Eye (tissue), 1 donor: ENCODE measurements at regions not wholly inside any gene's neighbourhood (a gene's known extent, or its start where the extent isn't known, plus 50 kb on each side); places are given as distances from the start of the nearest gene placed in this dataset.

Source experiments
- DNase-seq: peaks from one replicate; pipeline ENCODE4 v3.0.0-alpha.2; 2015

- no peak for DNase-seq
These were observed 519.7 kb downstream of the PLCL1 start for GRCh38 chr2:198324071-198324470.

- DNase-seq: no peak
These were observed 517.9 kb downstream of the PLCL1 start for GRCh38 chr2:198322275-198322674.

DNA sequence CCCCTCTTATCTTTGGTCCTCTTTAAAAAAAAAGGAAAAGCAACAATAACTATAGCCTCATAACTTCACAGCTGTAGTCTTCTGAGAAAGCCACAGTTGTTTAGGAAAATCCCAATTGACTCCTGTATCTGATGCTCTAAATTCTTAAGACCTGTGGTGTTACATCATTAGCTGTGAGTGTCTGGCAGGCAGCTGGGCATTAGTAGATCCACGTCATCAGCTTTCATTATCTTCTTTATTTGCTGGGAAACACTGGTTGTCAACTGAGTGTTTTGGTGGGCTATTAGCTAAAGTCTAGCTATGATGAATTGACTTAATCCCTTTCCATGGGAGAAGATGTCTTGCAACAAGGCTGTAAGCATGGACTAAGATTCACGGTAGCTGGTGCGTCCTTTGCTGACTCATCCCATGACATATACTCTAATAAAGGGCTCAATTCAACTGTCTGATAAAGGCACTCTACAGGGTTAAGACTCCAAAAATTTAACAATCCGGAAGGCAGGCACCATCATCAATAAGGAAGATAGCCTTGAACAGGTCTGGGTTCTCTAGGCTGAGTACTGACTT lies 517.2 kb downstream of the PLCL1 start:
- no peak for DNase-seq

DNA sequence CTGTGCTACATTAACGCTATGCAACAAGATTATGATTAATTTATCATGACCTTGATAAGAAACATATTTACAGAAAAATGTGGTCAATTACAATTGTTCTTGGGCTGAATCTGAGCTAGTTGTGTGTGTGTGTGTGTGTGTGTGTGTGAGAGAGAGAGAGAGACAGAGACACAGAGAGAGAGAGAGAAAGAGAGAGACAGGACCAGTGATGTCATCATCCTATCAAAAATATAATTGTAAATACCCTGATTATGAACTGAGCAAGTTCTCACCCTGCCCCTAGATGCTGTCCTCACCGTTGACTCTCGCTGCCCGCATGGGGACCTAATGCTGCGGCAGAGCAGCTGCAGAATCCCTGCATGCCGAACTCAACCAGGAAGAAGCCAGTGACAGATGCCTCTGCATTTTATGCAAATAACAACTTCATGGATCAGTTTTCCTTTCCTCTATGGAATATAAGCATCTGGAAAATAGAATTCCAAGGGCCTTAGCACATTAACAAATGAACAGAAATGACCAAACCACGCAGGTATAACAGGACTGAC lies 512.5 kb downstream of the PLCL1 start:
- no peak for DNase-seq

DNA sequence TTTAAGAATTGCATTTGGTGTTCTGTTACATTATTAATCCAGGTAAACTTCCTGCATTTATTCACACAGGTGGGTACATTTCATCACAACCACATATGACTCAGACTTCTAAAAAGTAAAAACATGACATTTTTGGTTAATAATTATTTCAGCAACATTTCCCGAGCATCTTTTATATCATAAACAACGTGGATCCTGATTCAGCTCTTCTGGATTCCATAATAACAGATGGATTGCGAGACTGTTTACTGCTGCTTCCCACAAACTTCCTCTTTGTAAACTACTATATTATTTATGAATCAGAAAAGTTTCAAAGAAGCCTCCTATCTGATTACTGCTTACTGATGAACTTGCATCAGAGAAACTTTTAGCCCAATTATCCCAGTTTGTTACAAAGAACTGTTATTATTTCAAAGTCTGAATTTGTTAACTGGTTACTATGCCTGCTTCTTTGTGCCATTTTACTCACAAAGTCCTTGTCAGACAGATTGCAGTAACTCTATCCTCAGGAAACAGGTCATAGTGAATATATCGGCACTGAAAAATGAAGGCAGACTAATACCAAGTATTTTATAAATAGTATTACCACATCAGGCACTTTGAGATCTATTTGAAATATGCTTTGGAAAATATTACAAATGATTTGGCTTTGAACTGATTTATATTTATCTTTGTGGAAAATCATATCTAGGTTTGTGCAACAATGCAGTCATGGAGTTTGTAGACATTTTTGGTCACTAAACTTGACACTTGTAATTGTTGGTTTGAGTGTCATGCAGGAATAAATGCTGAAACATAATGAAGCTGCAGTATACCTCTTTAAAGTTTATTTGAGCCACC lies 511.6 kb downstream of the PLCL1 start:
- no peak for DNase-seq

- peak; percentile 80 for DNase-seq
These were observed 510.3 kb downstream of the PLCL1 start for GRCh38 chr2:198314559-198315153.

DNA sequence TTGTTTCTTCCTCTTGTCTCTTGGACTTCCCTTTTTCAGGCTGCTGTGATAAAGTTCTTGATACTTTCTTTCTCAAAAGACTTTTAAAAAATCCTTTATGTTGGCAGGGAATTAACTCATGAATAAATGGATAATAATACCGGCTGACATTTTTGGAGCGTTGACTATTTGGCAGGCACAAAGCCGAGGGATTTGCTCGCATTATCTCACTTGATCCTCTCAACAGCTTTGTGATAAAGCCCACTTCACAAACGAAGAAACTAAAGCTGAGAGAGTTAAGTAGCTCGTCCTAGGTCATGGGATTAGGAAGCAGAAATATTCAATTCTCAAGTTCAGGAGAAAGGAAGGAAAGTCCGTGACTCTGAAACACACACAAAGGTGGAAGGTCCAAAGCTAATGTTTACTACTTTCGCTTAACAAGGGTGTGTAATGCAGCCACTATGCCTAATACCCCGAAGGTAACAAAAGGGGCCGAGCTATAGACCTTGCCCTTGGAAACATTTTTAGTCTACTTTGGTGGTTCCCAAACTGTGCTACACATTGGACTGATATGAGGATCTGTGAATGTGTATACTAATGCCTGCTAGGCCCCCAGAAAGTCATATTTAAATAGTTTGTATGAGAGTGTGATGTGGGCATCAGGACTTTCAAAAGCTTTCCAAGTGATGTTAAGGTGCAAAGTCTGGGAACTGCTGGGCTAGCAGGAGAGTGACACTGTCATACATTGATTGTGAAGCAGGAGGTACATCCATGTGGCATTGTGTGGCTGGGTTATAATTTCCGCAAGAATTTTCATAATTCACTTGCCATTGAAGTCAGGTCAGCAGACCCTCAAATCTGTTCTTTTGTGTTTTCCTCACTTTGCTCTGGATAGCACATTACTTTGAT lies 508.4 kb downstream of the PLCL1 start:
- DNase-seq: peak; percentile 30

GRCh38 chr2:198311020-198311419 lies 506.6 kb downstream of the PLCL1 start:
- DNase-seq: no peak

DNA sequence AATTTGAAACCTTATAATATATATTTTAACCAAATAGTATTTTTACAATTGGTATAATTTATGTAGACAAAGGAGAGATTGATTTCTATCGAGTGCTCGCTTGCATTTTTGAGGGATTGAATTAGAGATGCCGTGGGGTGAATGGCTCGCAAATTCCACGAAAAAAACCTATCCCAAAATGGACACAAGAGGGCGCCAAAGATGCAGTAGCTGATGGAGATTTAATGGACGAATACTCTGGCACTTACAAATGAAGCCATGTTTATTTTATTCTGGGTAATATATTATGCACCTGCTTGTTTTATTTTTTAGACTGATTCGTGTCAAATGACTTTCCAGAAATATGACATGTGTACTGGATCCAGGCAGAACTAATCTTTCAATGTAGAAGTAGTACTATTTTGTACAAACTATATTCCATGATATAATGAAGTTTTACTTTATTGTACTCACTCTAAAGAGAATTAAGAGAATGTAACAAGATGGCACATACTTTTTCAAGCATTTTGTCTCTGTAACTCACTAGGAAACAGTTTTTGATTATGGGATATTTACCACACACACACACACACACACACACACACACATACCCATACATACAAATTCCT lies 505.4 kb downstream of the PLCL1 start:
- DNase-seq: peak; percentile 90

GRCh38 chr2:198309081-198309480 lies 504.7 kb downstream of the PLCL1 start:
- no peak for DNase-seq

DNA sequence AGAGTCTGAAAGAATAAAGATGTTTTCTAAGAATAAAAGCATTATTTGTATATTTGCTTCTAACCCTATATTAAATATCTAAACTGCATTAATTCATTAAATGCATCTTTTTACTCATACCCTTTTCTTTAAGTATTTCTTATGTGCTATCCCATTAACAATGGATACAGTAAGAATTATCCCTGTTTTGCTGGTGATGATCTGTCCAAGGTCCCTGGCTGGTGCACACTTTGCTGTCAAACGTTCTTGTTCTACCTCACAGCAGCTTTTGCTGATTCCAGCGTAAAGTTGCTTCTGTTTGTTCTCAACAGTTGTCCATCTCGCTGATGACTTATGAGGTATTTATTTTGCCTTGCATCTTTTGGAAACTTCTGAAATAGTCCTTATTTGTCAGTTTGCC lies 504.0 kb downstream of the PLCL1 start:
- no peak for DNase-seq

DNA sequence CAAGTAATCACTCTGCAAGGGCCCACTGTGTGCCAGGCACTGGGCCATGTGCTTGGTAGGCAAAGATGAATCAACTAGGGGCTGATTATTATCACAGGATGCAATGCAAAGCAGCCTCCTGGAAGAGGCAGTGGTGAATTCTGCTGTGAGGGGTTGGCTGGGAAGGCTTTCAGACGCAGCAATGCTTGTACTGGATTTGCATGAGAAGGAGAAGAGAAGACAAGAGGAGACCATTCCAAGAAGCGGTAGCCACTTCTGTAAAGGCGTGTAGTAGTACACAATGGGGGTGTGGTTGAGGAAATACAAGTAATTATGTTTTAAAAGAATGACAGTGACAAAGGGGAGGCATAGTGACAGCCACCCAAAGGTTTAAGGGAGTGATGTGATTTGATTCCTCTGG lies 502.7 kb downstream of the PLCL1 start:
- no peak for DNase-seq

- no peak for DNase-seq
These were observed 500.5 kb downstream of the PLCL1 start for GRCh38 chr2:198304859-198305258.

DNA sequence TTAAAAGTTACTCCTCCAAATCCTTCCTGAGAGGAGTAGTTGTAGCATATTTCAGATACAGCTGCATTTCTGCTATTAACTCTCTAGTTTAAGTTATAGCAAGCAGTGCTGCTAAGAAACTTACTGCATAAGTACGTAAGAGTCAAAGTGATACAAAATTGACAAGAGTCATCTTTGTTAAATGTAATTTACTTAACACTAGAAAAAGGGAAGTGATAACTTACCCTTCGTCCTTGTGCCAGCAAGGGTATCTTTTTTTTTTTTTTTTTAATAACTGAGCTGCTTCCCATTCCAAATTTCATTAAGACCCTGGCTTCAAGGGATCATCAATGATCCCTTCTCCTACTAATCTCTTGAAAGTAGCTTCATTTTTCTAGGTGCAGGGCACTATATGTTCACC lies 493.0 kb downstream of the PLCL1 start:
- no peak for DNase-seq

- peak; percentile 93 for DNase-seq
These were observed 492.4 kb downstream of the PLCL1 start for GRCh38 chr2:198296665-198297308.

DNA sequence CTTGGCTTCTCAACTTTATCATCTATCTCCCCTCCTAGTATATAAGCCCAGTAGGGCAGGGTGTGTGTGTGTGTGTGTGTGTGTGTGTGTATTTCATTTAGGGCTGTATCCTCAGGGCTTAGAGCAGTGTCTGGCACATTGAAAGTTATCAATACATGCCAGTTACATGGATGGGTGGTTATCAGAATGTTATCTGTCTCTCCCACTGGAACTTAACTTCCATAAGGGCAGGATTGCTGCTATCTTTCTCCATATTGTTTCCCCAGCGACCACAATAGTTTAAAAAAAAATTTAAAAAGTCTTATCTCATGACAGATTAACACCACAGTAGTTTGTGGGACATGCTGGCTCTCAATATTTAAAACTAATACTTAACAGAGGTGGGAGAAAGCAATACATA lies 488.9 kb downstream of the PLCL1 start:
- DNase-seq: no peak

DNA sequence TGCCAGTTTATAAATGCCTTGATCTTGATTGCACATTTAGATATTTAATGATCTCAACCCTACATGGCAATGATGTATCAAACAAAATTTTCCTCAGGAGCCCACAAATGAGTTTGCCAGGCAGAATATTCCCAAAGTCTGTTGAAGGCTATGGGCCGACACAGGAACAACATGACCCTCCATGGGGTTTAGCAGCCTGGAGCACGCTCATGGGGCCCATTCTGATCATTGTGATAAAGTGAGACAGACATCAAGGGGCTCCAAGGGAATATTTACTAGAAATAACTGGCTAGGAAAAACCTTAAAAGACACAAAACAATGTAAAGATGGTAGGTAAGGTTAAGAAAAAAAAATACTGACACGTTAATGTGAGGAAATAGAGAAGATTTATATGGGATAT lies 485.4 kb downstream of the PLCL1 start:
- no peak for DNase-seq

- no peak for DNase-seq
These were observed 483.3 kb downstream of the PLCL1 start for GRCh38 chr2:198287706-198288105.

DNA sequence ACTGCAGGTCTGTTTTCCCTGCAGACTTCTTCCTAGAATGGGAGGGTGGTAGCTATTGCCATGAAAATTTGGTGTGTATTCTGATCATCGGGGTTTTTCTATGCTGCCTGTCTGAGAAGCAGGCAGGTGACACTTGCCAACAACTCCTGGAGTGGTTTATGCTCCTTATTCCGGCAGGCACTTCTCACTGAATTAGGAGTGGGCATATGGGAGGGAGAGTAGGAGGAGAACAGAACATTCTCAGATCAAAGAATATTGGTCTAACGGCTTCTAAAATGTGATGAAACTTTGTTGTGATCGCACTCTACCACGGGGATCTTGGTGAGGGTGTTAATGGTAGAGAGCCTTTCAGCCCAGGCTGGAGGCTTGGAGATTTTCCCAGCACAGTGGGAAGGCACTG lies 480.8 kb downstream of the PLCL1 start:
- DNase-seq: no peak

DNA sequence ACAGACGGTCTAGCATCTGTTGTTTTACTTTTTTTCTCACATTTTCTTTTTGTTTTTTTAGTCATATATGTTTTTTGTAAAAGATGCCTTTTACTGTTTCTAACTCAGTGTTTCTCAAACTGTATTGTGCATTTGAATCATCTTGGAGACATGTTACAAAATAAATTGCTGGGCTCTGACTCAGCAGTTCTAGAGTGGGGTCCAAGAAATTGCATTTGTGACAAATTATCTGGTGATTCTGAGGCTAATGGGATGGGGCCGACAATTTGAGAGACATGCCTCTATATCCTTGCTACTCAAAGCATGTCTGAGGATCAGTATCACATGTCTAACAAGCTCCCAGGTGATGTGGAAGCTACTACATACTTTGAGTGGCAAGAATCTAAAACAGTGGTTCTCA lies 478.8 kb downstream of the PLCL1 start:
- DNase-seq: no peak

GRCh38 chr2:198282061-198282460 lies 477.7 kb downstream of the PLCL1 start:
- DNase-seq: no peak

- DNase-seq: no peak
These were observed 475.8 kb downstream of the PLCL1 start for GRCh38 chr2:198280145-198280544.
